ENCODE measurements at regions not wholly inside any gene's neighbourhood (a gene's known extent, or its start where the extent isn't known, plus 50 kb on each side); places are given as distances from the start of the nearest gene placed in this dataset.
A peak's percentile ranks its signal among the peaks of the same experiment; 100 is the strongest.

DNA sequence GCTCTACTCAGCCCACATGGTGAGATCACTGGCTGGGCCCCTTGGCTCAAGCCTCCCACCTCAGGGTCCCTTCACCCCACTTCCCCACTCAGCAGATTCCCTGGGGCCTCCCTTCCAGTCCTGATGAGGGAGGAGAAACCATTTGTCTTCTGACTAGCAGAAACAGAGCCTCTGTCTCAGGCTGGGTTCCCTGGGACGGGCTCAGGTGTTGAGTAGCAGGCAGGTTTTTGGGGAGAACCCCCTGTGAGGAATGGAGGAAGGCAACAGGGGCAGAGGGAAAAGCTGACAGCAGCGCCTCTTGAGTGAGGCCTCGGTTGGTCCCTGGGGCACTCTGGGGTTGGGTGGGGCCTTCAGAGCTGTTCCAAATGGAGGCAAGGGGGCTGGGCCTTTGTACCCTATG, 452.2 kb downstream of the TSHZ3 start:
- Histone ChIP-seq H2BK12ac (ENCODE audit: low read depth, low read length) (peak overlapping the region; percentile 71; the same call in 1 of the 2 replicates), H3K56ac (replicated peaks; ENCODE audit: insufficient read length, low read depth, low read length) (no peak overlapping the region), H3K4me1 (replicated peaks in 1 of 4; ENCODE audit: control insufficient read depth in 3 of 4, insufficient read depth in 4 of 4, low read length in 3 of 4) (peaks cover 5 to 18% (median 12%) of the 10 kb centered on the region in 4 experiments), H2AK5ac (ENCODE audit: low read depth, low read length) (no peak overlapping the region), H3K9me3 (ENCODE audit: insufficient read depth in 2 of 2, low read depth in 1 of 2, low read length in 1 of 2) (no peaks in the 10 kb centered on the region), H3K4me3 (ENCODE audit: extremely low read depth in 1 of 4, insufficient read depth in 2 of 4, low read depth in 3 of 4, low read length in 4 of 4) (no peak overlapping the region; a peak in 1 of 8 replicates), H4K5ac (ENCODE audit: insufficient read length, low read depth, low read length) (peak overlapping the region; percentile 55), H4K20me1 (replicated peaks in 1 of 2; ENCODE audit: control insufficient read depth in 1 of 2, insufficient read depth in 2 of 2, low read length in 2 of 2) (no peaks in the 10 kb centered on the region), H3K27me3 (replicated peaks in 1 of 4; ENCODE audit: control insufficient read depth in 3 of 4, extremely low read depth in 1 of 4, insufficient read depth in 3 of 4, low read length in 3 of 4) (no peaks in the 10 kb centered on the region), H3K23ac (ENCODE audit: insufficient read length) (no peak overlapping the region), H2BK5ac (ENCODE audit: low read depth, low read length) (peak overlapping the region; percentile 84; the same call in 1 of the 2 replicates), H3K14ac (ENCODE audit: insufficient read length) (no peak overlapping the region), H3K4me2 (ENCODE audit: insufficient read depth in 1 of 2, low read depth in 2 of 2, low read length in 2 of 2) (peak overlapping the region; percentile 43 to 51; a peak in 2 of 4 replicates), H3K18ac (ENCODE audit: extremely low read depth, low read length) (peak overlapping the region; percentile 42; the same call in 1 of the 2 replicates), H3K79me2 (ENCODE audit: control insufficient read depth in 1 of 2, insufficient read depth in 2 of 2, low read length in 2 of 2) (no peaks in the 10 kb centered on the region), H2BK120ac (replicated peaks; ENCODE audit: low read depth, low read length) (no peak overlapping the region), H4K8ac (ENCODE audit: extremely low read depth, insufficient read depth, low read length) (peak overlapping the region; percentile 22; the same call in 1 of the 2 replicates), H3K27ac (ENCODE audit: low read depth, low read length) (no peak overlapping the region), H3K36me3 (ENCODE audit: control insufficient read depth in 2 of 4, insufficient read depth in 4 of 4, low read length in 3 of 4) (no peaks in the 10 kb centered on the region), H3K9ac (replicated peaks in 1 of 4; ENCODE audit: extremely low read depth in 1 of 4, low read depth in 3 of 4, low read length in 3 of 4) (no peak overlapping the region), H2BK20ac (ENCODE audit: low read length) (peak overlapping the region; percentile 56; the same call in 1 of the 2 replicates), H2BK15ac (ENCODE audit: low read length) (no peak overlapping the region), H3K4ac (replicated peaks; ENCODE audit: insufficient read length, low read depth, low read length) (peak overlapping the region; percentile 13), H4K91ac (replicated peaks; ENCODE audit: insufficient read length, low read length) (peak overlapping the region; percentile 78), H3K79me1 (ENCODE audit: low read depth, low read length) (no peaks in the 10 kb centered on the region), H2AFZ (ENCODE audit: low read length) (peak overlapping the region; percentile 72; the same call in 1 of the 2 replicates), H3K23me2 (ENCODE audit: low read depth, low read length) (no peaks in the 10 kb centered on the region)
- no peak for DNase-seq (ENCODE audit: low read depth in 1 of 2, low spot score in 2 of 2)
- 91% methylated on average over 1 of the region's 3 CpGs; no CpG with 5 or more reads in 1 of the 2 experiments for WGBS, 2 experiments (ENCODE audit: extremely low coverage in 1 of 2, insufficient coverage in 1 of 2, insufficient read length in 1 of 2, insufficient replicate concordance in 2 of 2, low coverage in 1 of 2, low lambda C conversion rate in 2 of 2, missing lambda C conversion rate in 1 of 2)
- no peak for FAIRE-seq
- ChIA-PET CTCF (ENCODE audit: partially characterized antibody) (interaction anchor here (1.4 kb wide), 1 partner anchor 14 kb away, joined by 7 read pairs; no protein-coding TSS in a partner anchor), POLR2A (ENCODE audit: partially characterized antibody) (no interaction called here)
- TF ChIP-seq CREB1 (IDR thresholded peaks at IDR 0.05) (no peak), JUND (IDR thresholded peaks at IDR 0.05; ENCODE audit: low read length) (no peak), TCF12 (IDR thresholded peaks at IDR 0.05; ENCODE audit: low read depth, low read length) (no peak), RBBP5 (IDR thresholded peaks at IDR 0.05; ENCODE audit: borderline replicate concordance, low read depth, low read length) (no peak), BCL11A (IDR thresholded peaks at IDR 0.05; ENCODE audit: low read depth in 2 of 2, low read length in 2 of 2) (no peak)
- TF ChIP-seq, protein P1, sequence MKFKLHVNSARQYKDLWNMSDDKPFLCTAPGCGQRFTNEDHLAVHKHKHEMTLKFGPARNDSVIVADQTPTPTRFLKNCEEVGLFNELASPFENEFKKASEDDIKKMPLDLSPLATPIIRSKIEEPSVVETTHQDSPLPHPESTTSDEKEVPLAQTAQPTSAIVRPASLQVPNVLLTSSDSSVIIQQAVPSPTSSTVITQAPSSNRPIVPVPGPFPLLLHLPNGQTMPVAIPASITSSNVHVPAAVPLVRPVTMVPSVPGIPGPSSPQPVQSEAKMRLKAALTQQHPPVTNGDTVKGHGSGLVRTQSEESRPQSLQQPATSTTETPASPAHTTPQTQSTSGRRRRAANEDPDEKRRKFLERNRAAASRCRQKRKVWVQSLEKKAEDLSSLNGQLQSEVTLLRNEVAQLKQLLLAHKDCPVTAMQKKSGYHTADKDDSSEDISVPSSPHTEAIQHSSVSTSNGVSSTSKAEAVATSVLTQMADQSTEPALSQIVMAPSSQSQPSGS (IDR thresholded peaks at IDR 0.05; ENCODE audit: low read length): no peak
